Heart right ventricle (tissue), 16 donors: ENCODE measurements at regions not wholly inside any gene's neighbourhood (a gene's known extent, or its start where the extent isn't known, plus 50 kb on each side); places are given as distances from the start of the nearest gene placed in this dataset.
A peak's percentile ranks its signal among the peaks of the same experiment; 100 is the strongest.

Experiments used
- ATAC-seq, 8 donors: fragments of 200-7000 bp; cut with Tn5 transposase; one replicate each; pipeline ENCODE4 v1.9.1; 2020; ENCODE audit warnings: mild to moderate bottlenecking in 8 of 8, moderate library complexity in 8 of 8, moderate number of reproducible peaks in 1 of 8
- DNase-seq, 2 donors: peaks; one replicate each; pipeline ENCODE4 v3.0.0-alpha.2; 2020
- H3K27ac ChIP-seq, 10 donors: fragments of 200-600 bp; sonication (generic) in 2 of 10; one replicate each; pipeline versions ENCODE4 v1.5.0 to v1.8.0; 2020 to 2022; ENCODE audit warnings: mild to moderate bottlenecking in 3 of 10
- H3K27me3 ChIP-seq, 7 donors: fragments of 200-600 bp; one replicate each; pipeline ENCODE4 v1.8.0; 2021 to 2022; ENCODE audit warnings: mild to moderate bottlenecking in 2 of 7
- H3K36me3 ChIP-seq, 9 donors: fragments of 200-600 bp; sonication (generic) in 1 of 9; one replicate each; pipeline versions ENCODE4 v1.5.0 to v1.8.0; 2020 to 2022; ENCODE audit warnings: mild to moderate bottlenecking in 2 of 9
- H3K4me1 ChIP-seq, 9 donors: fragments of 200-600 bp; sonication (generic) in 1 of 9; one replicate each; pipeline versions ENCODE4 v1.5.0 to v1.8.0; 2020 to 2022; ENCODE audit warnings: mild to moderate bottlenecking in 4 of 9
- H3K4me3 ChIP-seq, 10 donors: fragments of 200-600 bp; sonication (generic) in 2 of 10; one replicate each; pipeline versions ENCODE4 v1.5.0 to v1.8.0; 2020 to 2022; ENCODE audit warnings: mild to moderate bottlenecking in 7 of 10, moderate library complexity in 2 of 10
- H3K9me3 ChIP-seq, 11 donors: fragments of 200-600 bp in 10 of 11; sonication (generic) in 2 of 11; one replicate each; pipeline versions ENCODE4 v1.5.0 to v1.8.0; 2013 to 2022; ENCODE audit warnings: mild to moderate bottlenecking in 2 of 11, control low read depth in 1 of 11, moderate library complexity in 1 of 11
- WGBS, 2 donors: extraction: QIAGEN DNeasy Blood & Tissue Kit; methylation state at CpG; one replicate each; pipeline ENCODE4 v1.1.7; 2013; ENCODE audit warnings: inconsistent platforms in 1 of 2; 5-methylcytosine and 5-hydroxymethylcytosine counted together
- intact Hi-C, 10 donors: fragments of 100-400 bp; cut with DNase I; formaldehyde crosslinking; loops; one replicate each; pipeline versions ENCODE4 v1.11.1 to v1.14.2; 2022
- TF ChIP-seq, protein P1 (sequence below), 9 donors: fragments of 200-600 bp; sonication (generic) in 2 of 9; IDR thresholded peaks; one replicate each; pipeline versions ENCODE4 v1.5.0 to v1.8.0; 2021 to 2022; ENCODE audit warnings: antibody characterized with exemption in 9 of 9, mild to moderate bottlenecking in 5 of 9, moderate library complexity in 1 of 9
- donor health status: Arrhythmogenic right ventricular cardiomyopathy.
- donor health status: ischemic (EF 13 %, LVEDD 7.1; RV severe dilation, severe dysfunction).
- donor health status: healthy with polysubstance abuse.
- donor health status: DM: no; HTN: yes; CAD: no.
- donor health status: DM: no; HTN: no; CAD: no.
- donor health status: ischemic (EF 25% LVEDD 6.9; RV normal size, moderate dysfunction).
- donor health status: ischemic (EF 25% LVEDD 5.7; RV mildly dilated, moderate dysfunction).
- donor health status: healthy.
- donor health status: DM: yes; HTN: yes; CAD: no.
- donor health status: Ischemic cardiomyopathy.
- donor health status: ischemic (EF 35%, LVEDD 5.7; RV mildly dilated, moderate dysfunction).
- donor health status: nonischemic (EF 11% LVEDD 7.7; RV severe dilation, severe dysfunction).
- donor health status: DM: yes; HTN: yes; CAD: no.
- donor health status: PGD.
- donor health status: ischemic (EF 29% LVEDD 5.4; RV normal size, mild dysfunction).
- donor health status: nonischemic (EF 23%, LVEDD 6.1; RV moderate dilation, normal function).

DNA sequence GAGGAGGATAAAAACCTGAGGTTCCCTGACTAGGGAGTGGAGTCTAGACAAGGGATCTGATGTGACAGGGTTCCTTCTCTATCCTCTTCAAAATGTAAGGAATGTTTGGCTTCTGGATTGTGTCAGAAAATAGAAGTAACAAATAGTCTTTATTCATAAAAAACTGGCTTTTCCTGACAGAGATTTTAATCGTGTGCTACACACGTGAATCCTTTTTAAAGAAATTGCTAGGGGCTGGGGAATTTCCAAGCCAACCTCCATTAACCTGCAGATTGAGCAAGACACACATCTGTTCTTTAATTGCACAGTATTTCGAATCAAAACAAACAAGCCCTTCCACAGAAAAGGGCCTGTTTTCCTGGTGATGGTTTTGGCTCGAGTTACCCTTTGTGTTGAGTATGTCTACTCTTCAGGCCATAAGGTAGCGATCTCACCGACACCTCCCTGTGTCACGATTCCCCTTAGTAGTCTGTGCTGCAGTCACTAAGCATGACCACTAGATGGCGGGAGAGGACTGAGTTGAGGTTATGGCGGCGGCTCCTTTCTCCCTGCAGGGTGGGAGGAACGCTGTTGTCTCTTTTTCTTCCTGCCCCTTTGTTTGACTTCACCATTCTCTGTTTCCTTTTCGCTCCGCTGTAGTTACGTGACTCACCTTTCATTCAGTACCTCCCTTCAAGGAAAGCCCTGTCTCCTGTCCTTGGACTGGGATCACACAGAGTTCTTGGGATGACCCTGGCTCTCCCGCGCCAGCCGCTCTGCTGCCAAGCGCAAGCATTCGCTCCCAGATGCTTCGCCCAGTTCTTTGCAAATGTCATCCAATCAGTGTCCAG lies 137.1 kb upstream of the SLC24A2 start:
- no peak overlapping the region for H3K27ac ChIP-seq
- H3K36me3 ChIP-seq: no peaks in the 10 kb centered on the region
- peaks cover 0 to 11% (median 6%) of the 10 kb centered on the region in 9 donors for H3K4me1 ChIP-seq
- H3K4me3 ChIP-seq: peak overlapping the region in 9 of 10 donors; percentile 2 to 51 (median 45)
- H3K9me3 ChIP-seq: no peaks in the 10 kb centered on the region
- 5 to 8% methylated on average over 20 of the region's 20 CpGs for WGBS, 2 donors
- peak; percentile 84 to 96 (median 94) for ATAC-seq
- TF ChIP-seq, protein P1, sequence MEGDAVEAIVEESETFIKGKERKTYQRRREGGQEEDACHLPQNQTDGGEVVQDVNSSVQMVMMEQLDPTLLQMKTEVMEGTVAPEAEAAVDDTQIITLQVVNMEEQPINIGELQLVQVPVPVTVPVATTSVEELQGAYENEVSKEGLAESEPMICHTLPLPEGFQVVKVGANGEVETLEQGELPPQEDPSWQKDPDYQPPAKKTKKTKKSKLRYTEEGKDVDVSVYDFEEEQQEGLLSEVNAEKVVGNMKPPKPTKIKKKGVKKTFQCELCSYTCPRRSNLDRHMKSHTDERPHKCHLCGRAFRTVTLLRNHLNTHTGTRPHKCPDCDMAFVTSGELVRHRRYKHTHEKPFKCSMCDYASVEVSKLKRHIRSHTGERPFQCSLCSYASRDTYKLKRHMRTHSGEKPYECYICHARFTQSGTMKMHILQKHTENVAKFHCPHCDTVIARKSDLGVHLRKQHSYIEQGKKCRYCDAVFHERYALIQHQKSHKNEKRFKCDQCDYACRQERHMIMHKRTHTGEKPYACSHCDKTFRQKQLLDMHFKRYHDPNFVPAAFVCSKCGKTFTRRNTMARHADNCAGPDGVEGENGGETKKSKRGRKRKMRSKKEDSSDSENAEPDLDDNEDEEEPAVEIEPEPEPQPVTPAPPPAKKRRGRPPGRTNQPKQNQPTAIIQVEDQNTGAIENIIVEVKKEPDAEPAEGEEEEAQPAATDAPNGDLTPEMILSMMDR (IDR thresholded peaks at IDR 0.05): peak; percentile 92 to 99 (median 97)
- intact Hi-C loops: loop anchor here (1.0 to 10.0 kb wide), 20 partner anchors 369 to 1189 kb away; partner anchors contain the start of gene MLLT3 (in 6 of the 10)
- peaks cover 0 to 12% (median 0%) of the 10 kb centered on the region in 7 donors for H3K27me3 ChIP-seq
- DNase-seq: peak; percentile 35 to 72

DNA sequence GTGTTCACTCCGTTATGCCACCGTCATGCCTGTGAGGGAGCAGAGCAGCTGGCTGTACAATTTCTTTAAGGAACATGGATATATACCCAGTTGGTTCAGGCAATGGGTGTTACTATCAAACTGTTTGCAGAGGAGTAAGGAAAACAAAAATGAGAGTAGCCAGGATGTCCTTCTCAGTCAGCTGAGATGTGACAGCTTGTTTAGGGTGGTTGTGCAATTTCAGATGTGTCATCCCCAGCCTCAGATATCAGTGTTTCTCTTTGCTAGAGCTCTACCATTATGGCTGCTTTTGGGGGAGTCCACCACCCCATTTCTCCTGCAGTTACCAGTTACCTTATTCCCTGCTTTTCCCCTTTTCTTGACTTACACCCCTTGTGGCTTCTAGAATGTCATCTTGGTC lies 135.2 kb upstream of the SLC24A2 start:
- H3K4me1 ChIP-seq: peaks cover 0 to 11% (median 6%) of the 10 kb centered on the region in 9 donors

DNA sequence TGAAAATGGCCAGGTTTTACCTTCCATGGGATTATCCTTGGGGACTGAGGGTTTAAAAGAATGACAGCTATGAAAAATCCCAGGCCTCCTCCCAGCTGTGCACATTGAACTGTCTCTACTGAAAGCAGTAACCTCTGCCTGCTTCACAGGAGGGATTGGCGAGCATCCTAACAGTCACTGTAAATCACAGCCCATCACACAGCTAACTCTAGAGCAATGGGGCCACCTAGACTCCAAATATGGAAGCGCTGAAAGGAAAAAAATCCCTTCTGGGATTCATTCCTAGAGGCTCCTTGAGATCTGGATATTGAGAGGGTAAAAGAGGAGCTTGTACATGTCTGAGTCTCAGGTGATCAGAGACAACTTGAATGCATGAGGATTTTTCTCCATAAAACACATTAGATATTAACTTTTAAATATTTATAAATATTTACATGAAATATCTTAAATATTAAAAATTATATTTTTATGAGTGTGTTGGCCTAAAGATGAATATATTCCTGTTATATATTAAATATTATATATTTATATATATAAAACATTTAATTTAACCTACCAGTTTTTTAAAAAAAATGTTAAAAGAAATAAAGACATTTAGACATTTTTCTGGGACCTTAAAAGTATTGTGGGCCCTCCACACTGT lies 133.8 kb upstream of the SLC24A2 start:
- ATAC-seq (peak in 5 of 8 donors; percentile 30 to 61 (median 43)), DNase-seq (peak in 1 of 2 donors; percentile 29)
- Histone ChIP-seq H3K4me3 (no peak overlapping the region), H3K4me1 (peaks cover 0 to 11% (median 6%) of the 10 kb centered on the region in 9 donors), H3K27ac (no peak overlapping the region), H3K36me3 (no peaks in the 10 kb centered on the region), H3K9me3 (no peaks in the 10 kb centered on the region), H3K27me3 (peaks cover 0 to 17% (median 11%) of the 10 kb centered on the region in 7 donors)
- TF ChIP-seq, protein P1 (IDR thresholded peaks at IDR 0.05): peak in 6 of 9 donors; percentile 30 to 48 (median 41)
- intact Hi-C loops: loop anchor here in 9 of 10 donors (2.0 to 10.0 kb wide), 13 partner anchors 372 to 1192 kb away; partner anchors contain the start of gene MLLT3 (in 5 of the 9)
- WGBS, 2 donors: 24 to 42% methylated on average over 2 of the region's 2 CpGs

More for the DNA sequence above, 135.2 kb upstream of the SLC24A2 start:
- H3K27ac ChIP-seq: no peak overlapping the region
- H3K9me3 ChIP-seq: no peaks in the 10 kb centered on the region
- H3K4me3 ChIP-seq: no peak overlapping the region
- no peak for DNase-seq
- peaks cover 0 to 12% (median 3%) of the 10 kb centered on the region in 7 donors for H3K27me3 ChIP-seq
- TF ChIP-seq, protein P1 (IDR thresholded peaks at IDR 0.05): no peak
- 76 to 84% methylated on average over 2 of the region's 2 CpGs for WGBS, 2 donors
- intact Hi-C loops: loop anchor here in 9 of 10 donors (5.0 to 10.0 kb wide), 12 partner anchors 371 to 1191 kb away; partner anchors contain the start of gene MLLT3 (in 5 of the 9)
- H3K36me3 ChIP-seq: no peaks in the 10 kb centered on the region
- ATAC-seq: no peak

DNA sequence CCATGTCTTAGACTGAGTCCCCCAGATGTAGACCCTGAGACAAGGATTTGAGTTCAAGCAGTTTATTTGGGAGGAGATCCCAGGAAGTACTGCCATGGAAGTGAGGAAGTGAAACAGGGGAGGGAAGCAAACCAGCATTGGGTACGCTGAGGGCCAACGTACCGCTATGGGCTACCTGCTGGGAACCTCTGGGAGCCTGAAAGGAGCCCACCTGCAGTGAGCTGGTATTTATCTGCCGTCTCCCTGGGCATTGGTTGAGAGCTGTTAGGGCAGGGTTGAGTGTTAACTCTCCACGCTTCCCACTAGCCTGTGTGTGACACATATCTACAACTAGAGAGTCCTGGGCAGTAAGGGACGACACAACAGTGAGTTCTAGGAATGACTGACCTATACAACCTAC lies 131.6 kb upstream of the SLC24A2 start:
- no peak overlapping the region for H3K27ac ChIP-seq
- H3K4me1 ChIP-seq: no peaks in the 10 kb centered on the region
- WGBS, 2 donors: 72 to 76% methylated on average over 6 of the region's 6 CpGs
- no peaks in the 10 kb centered on the region for H3K36me3 ChIP-seq
- ATAC-seq (no peak), DNase-seq (no peak)
- H3K9me3 ChIP-seq: no peaks in the 10 kb centered on the region
- intact Hi-C loops: loop anchor here in 9 of 10 donors (5.0 to 10.0 kb wide), 12 partner anchors 374 to 1194 kb away; partner anchors contain the start of gene MLLT3 (in 5 of the 9)
- TF ChIP-seq, protein P1 (IDR thresholded peaks at IDR 0.05): no peak
- H3K4me3 ChIP-seq: no peak overlapping the region
- peaks cover 0 to 17% (median 9%) of the 10 kb centered on the region in 7 donors for H3K27me3 ChIP-seq
